MV-4-11 (cell line): ENCODE measurements at regions not wholly inside any gene's neighbourhood (a gene's known extent, or its start where the extent isn't known, plus 50 kb on each side); places are given as distances from the start of the nearest gene placed in this dataset.

ENCODE experiments used
- DNase-seq: peaks from one replicate; lab custom pipeline; 2025; lab: John Stamatoyannopoulos, UW

DNA sequence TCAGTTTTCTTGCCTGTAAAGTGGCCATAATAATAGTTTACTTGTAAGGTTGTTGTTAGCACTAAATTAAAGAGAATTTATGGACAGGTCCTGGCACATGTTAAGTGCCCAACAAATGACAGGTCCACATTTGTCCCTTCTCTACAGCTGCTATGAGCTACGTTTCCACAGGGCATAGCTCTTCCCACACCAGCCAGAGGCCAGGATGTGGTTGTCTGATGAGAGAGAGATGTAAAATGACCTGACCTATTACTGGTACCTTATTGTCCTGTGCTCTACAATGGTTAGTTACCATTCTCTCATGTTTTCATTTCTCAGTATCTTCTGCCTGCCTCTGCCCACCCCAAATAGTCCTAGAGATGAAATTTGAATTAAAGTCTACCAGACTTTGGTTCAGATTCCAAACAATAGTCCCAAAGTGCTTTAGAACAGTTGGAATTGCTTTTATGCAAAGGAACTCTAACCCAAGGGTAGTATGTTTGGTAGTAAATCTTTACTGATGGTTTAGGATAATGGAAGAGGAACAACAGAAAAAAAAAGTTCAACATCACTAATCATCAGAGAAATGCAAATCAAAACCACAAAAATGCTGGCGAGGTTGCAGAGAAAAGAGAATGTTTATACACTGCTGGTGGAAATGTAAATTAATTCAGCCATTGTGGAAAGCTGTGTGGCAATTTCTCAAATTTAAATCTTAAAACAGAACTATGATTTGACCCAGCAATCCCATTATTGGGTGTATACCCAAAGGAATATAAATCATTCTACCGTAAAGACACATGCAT lies 57.1 kb upstream of the ANKFN1 start:
- no peak for DNase-seq

GRCh38 chr17:56098746-56099145 lies 54.5 kb upstream of the ANKFN1 start:
- DNase-seq = no peak

DNA sequence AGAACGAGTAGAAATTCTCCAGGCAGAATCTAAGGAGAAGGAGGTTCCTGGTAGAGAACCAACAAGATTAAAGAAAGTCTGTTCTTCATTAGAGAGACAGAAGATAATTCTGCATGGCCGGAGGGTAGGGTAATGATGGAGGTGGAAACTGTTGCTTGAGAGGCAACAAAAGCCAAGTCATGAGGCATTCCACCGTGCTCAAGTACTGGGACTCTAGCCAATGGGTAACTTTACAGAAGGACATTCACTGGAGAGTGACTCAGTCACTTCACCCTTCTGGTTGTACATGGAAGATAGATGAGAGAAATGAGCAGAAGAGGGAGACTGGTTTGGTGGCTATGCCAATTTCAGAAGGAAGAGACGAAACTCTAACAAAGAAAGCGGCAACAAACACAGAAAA lies 53.6 kb upstream of the ANKFN1 start:
- no peak for DNase-seq
